SK-N-MC (cell line): ENCODE measurements at regions not wholly inside any gene's neighbourhood (a gene's known extent, or its start where the extent isn't known, plus 50 kb on each side); places are given as distances from the start of the nearest gene placed in this dataset.

Source experiments
- DNase-seq: peaks from one replicate; pipeline ENCODE4 v3.0.0-alpha.2; 2011; ENCODE audit warnings: low read depth, low spot score
- H3K27ac ChIP-seq: fragments of 200-600 bp; sonication (generic); 2 replicates; pipeline ENCODE4 v1.5.1; 2016; ENCODE audit warnings: mixed run types
- H3K36me3 ChIP-seq: fragments of 200-600 bp; sonication (generic); 2 replicates; pipeline ENCODE4 v1.6.1; 2017; ENCODE audit warnings: antibody characterized with exemption, low read length, mixed read lengths; ENCODE audit not compliant: insufficient read depth
- H3K4me3 ChIP-seq: fragments of 200-600 bp; sonication (generic); 2 replicates; pipeline ENCODE4 v1.5.1; 2016
- H3K9ac ChIP-seq: fragments of 200-600 bp; sonication (generic); 2 replicates; pipeline ENCODE4 v1.8.0; 2017; ENCODE audit warnings: mixed run types, mixed read lengths; ENCODE audit not compliant: insufficient read length
- H3K9me3 ChIP-seq: fragments of 200-600 bp; sonication (generic); 2 replicates; pipeline ENCODE4 v1.6.1; 2017; ENCODE audit warnings: low read depth, mild to moderate bottlenecking, antibody characterized with exemption, low read length, moderate library complexity, mixed read lengths
- EZH2 ChIP-seq: fragments of 200-600 bp; sonication (generic); IDR thresholded peaks from one replicate; pipeline ENCODE4 v1.6.1; 2017; ENCODE audit warnings: antibody characterized with exemption
- FOXP2 ChIP-seq: optimal IDR thresholded peaks from 2 replicates; pipeline ENCODE3; 2011; ENCODE audit warnings: mild to moderate bottlenecking, moderate library complexity; ENCODE audit not compliant: insufficient read depth; ENCODE audit errors: extremely low read length, control extremely low read depth
- POLR2AphosphoS5 ChIP-seq: IDR thresholded peaks from 2 replicates; pipeline ENCODE4 v1.6.1; 2012; ENCODE audit warnings: mild to moderate bottlenecking, low read depth, low read length, borderline replicate concordance

- Histone ChIP-seq H3K27ac (no peak overlapping the region), H3K9me3 (no peaks in the 10 kb centered on the region; the same call in 1 of the 2 replicates), H3K4me3 (no peak overlapping the region), H3K9ac (no peak overlapping the region), H3K36me3 (no peaks in the 10 kb centered on the region)
- no peak for DNase-seq
- TF ChIP-seq FOXP2 (no peak), POLR2AphosphoS5 (no peak), EZH2 (no peak)
Measured at GRCh38 chr3:163573324-163573723, 1505.0 kb downstream of the SI start.

- no peak overlapping the region for H3K9ac ChIP-seq
- DNase-seq = no peak
- no peak overlapping the region for H3K27ac ChIP-seq
- no peak for TF ChIP-seq POLR2AphosphoS5
- TF ChIP-seq FOXP2 = no peak
- no peak for TF ChIP-seq EZH2
- no peaks in the 10 kb centered on the region for H3K36me3 ChIP-seq
- no peak overlapping the region for H3K4me3 ChIP-seq
- H3K9me3 ChIP-seq = no peaks in the 10 kb centered on the region; the same call in 1 of the 2 replicates
Measured at GRCh38 chr3:163572856-163573255, 1505.4 kb downstream of the SI start.

GRCh38 chr3:163563485-163563884, 1514.8 kb downstream of the SI start:
- Histone ChIP-seq H3K9ac (no peak overlapping the region), H3K4me3 (no peak overlapping the region), H3K9me3 (peaks cover 4% of the 10 kb centered on the region; the same call in 1 of the 2 replicates), H3K27ac (no peak overlapping the region), H3K36me3 (no peaks in the 10 kb centered on the region)
- no peak for DNase-seq
- no peak for TF ChIP-seq EZH2
- TF ChIP-seq FOXP2 = no peak
- TF ChIP-seq POLR2AphosphoS5 = no peak

GRCh38 chr3:163562625-163563024, 1515.7 kb downstream of the SI start:
- TF ChIP-seq POLR2AphosphoS5 = no peak
- no peak for TF ChIP-seq FOXP2
- TF ChIP-seq EZH2 = no peak

GRCh38 chr3:163561151-163561550, 1517.1 kb downstream of the SI start:
- H3K9me3 ChIP-seq = peaks cover 4% of the 10 kb centered on the region; the same call in 1 of the 2 replicates
- H3K36me3 ChIP-seq = no peaks in the 10 kb centered on the region
- DNase-seq = no peak
- no peak overlapping the region for H3K9ac ChIP-seq
- no peak for TF ChIP-seq EZH2
- no peak for TF ChIP-seq FOXP2
- no peak for TF ChIP-seq POLR2AphosphoS5
- H3K27ac ChIP-seq = no peak overlapping the region
- H3K4me3 ChIP-seq = no peak overlapping the region

More at GRCh38 chr3:163562625-163563024, 1515.7 kb downstream of the SI start:
- H3K9me3 ChIP-seq = peaks cover 4% of the 10 kb centered on the region; the same call in 1 of the 2 replicates
- peak overlapping the region; percentile 15; the same call in 1 of the 2 replicates for H3K27ac ChIP-seq
- H3K9ac ChIP-seq = no peak overlapping the region
- H3K36me3 ChIP-seq = no peaks in the 10 kb centered on the region
- DNase-seq = no peak
- no peak overlapping the region for H3K4me3 ChIP-seq

GRCh38 chr3:163560459-163560858, 1517.8 kb downstream of the SI start:
- H3K9me3 ChIP-seq = peaks cover 4% of the 10 kb centered on the region; the same call in 1 of the 2 replicates
- no peak for DNase-seq
- no peak overlapping the region for H3K4me3 ChIP-seq
- no peaks in the 10 kb centered on the region for H3K36me3 ChIP-seq
- no peak overlapping the region for H3K9ac ChIP-seq
- no peak overlapping the region for H3K27ac ChIP-seq
- no peak for TF ChIP-seq EZH2
- TF ChIP-seq POLR2AphosphoS5 = no peak
- TF ChIP-seq FOXP2 = no peak

GRCh38 chr3:163556813-163557523, 1521.3 kb downstream of the SI start:
- H3K27ac ChIP-seq = no peak overlapping the region
- no peak overlapping the region for H3K4me3 ChIP-seq
- H3K36me3 ChIP-seq = no peaks in the 10 kb centered on the region
- no peak overlapping the region for H3K9ac ChIP-seq
- H3K9me3 ChIP-seq = no peaks in the 10 kb centered on the region
- no peak for TF ChIP-seq EZH2
- TF ChIP-seq FOXP2 = no peak
- no peak for TF ChIP-seq POLR2AphosphoS5
- no peak for DNase-seq

- Histone ChIP-seq H3K36me3 (no peaks in the 10 kb centered on the region), H3K4me3 (no peak overlapping the region), H3K9ac (no peak overlapping the region), H3K9me3 (no peaks in the 10 kb centered on the region), H3K27ac (no peak overlapping the region)
- no peak for DNase-seq
- no peak for TF ChIP-seq EZH2
- no peak for TF ChIP-seq POLR2AphosphoS5
- no peak for TF ChIP-seq FOXP2
Measured at GRCh38 chr3:163555918-163556317, 1522.4 kb downstream of the SI start.
